ENCODE measurements at regions not wholly inside any gene's neighbourhood (a gene's known extent, or its start where the extent isn't known, plus 50 kb on each side); places are given as distances from the start of the nearest gene placed in this dataset.

DNA sequence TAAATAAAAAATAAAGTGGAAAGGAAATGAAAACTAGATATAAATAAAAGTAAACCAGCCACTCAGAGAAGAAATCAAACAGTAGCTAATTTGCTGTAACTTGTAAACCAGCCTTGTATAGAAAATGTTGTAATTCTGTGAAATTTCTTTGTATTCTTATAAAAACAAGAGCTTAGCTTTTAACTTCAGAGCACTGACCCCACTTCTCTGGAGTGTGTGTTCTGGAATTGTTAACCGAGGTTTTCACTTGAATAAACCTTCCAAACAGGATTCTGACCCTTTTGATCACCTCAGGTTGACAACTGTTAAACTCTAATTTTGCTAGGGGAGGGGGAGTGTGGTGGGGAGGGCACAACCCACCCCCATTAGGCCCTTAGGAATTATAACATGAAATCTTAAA is 151.9 kb upstream of the TRIM24 start (continued):
- TF ChIP-seq, protein P1, sequence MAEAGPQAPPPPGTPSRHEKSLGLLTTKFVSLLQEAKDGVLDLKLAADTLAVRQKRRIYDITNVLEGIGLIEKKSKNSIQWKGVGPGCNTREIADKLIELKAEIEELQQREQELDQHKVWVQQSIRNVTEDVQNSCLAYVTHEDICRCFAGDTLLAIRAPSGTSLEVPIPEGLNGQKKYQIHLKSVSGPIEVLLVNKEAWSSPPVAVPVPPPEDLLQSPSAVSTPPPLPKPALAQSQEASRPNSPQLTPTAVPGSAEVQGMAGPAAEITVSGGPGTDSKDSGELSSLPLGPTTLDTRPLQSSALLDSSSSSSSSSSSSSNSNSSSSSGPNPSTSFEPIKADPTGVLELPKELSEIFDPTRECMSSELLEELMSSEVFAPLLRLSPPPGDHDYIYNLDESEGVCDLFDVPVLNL (IDR thresholded peaks at IDR 0.05; ENCODE audit: low read depth, low read length): no peak
- no peak for TF ChIP-seq ZNF622 (IDR thresholded peaks at IDR 0.05)
- TF ChIP-seq BCL11A (IDR thresholded peaks at IDR 0.05; ENCODE audit: low read depth, low read length): no peak
- TF ChIP-seq TCF3 (IDR thresholded peaks at IDR 0.05; ENCODE audit: borderline replicate concordance, insufficient read depth, low read depth, low read length): no peak
- no peak for TF ChIP-seq TBL1XR1 (IDR thresholded peaks at IDR 0.05; ENCODE audit: low read depth, low read length)
- no peak for TF ChIP-seq RCOR1 (conservative IDR thresholded peaks at IDR 0.05; ENCODE audit: low read depth, low read length)
- TF ChIP-seq, protein P2, sequence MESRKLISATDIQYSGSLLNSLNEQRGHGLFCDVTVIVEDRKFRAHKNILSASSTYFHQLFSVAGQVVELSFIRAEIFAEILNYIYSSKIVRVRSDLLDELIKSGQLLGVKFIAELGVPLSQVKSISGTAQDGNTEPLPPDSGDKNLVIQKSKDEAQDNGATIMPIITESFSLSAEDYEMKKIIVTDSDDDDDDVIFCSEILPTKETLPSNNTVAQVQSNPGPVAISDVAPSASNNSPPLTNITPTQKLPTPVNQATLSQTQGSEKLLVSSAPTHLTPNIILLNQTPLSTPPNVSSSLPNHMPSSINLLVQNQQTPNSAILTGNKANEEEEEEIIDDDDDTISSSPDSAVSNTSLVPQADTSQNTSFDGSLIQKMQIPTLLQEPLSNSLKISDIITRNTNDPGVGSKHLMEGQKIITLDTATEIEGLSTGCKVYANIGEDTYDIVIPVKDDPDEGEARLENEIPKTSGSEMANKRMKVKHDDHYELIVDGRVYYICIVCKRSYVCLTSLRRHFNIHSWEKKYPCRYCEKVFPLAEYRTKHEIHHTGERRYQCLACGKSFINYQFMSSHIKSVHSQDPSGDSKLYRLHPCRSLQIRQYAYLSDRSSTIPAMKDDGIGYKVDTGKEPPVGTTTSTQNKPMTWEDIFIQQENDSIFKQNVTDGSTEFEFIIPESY (IDR thresholded peaks at IDR 0.05): no peak
- TF ChIP-seq ESRRA (IDR thresholded peaks at IDR 0.05; ENCODE audit: low read length): no peak
- no peak for TF ChIP-seq FOS (IDR thresholded peaks at IDR 0.05; ENCODE audit: borderline replicate concordance, extremely low read depth, insufficient read length)
- TF ChIP-seq SREBF1 (IDR thresholded peaks at IDR 0.05; ENCODE audit: low read length): no peak
- TF ChIP-seq, protein P3, sequence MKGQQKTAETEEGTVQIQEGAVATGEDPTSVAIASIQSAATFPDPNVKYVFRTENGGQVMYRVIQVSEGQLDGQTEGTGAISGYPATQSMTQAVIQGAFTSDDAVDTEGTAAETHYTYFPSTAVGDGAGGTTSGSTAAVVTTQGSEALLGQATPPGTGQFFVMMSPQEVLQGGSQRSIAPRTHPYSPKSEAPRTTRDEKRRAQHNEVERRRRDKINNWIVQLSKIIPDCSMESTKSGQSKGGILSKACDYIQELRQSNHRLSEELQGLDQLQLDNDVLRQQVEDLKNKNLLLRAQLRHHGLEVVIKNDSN (IDR thresholded peaks at IDR 0.05; ENCODE audit: borderline replicate concordance, extremely low read length, insufficient read depth, low read depth, low read length): no peak
- TF ChIP-seq EP300 (IDR thresholded peaks at IDR 0.05; ENCODE audit: borderline replicate concordance in 1 of 2, control insufficient read depth in 1 of 2, low read depth in 2 of 2, low read length in 2 of 2): no peak
